ENCODE measurements at regions not wholly inside any gene's neighbourhood (a gene's known extent, or its start where the extent isn't known, plus 50 kb on each side); places are given as distances from the start of the nearest gene placed in this dataset.
"Not testable (repeated sequence)": the region's sequence is repeated elsewhere in the genome, so short reads cannot be mapped to it uniquely, and the experiment has no call there.

DNA sequence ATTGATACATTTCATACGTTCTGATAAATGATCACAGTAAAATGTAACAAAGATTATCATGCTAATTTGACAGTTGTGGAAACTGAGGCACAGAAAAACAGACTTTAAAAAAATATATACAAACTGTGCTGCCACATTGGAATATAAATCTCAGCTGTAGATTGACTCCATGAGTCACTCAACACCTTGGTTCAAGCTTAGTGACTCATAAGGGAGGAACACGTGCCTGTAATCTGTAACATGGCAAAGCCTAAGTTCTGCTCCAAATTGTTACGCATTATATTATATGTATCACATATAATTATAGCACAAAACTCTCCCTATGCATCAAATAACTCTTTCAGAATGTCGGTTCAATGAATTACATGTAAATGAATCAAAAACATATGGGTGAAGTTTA lies 1047.5 kb downstream of the GATA3 start:
- no peaks in the 10 kb centered on the region for H3K9me3 ChIP-seq
- DNase-seq (no peak), ATAC-seq (no peak)
- TF ChIP-seq, protein P1, sequence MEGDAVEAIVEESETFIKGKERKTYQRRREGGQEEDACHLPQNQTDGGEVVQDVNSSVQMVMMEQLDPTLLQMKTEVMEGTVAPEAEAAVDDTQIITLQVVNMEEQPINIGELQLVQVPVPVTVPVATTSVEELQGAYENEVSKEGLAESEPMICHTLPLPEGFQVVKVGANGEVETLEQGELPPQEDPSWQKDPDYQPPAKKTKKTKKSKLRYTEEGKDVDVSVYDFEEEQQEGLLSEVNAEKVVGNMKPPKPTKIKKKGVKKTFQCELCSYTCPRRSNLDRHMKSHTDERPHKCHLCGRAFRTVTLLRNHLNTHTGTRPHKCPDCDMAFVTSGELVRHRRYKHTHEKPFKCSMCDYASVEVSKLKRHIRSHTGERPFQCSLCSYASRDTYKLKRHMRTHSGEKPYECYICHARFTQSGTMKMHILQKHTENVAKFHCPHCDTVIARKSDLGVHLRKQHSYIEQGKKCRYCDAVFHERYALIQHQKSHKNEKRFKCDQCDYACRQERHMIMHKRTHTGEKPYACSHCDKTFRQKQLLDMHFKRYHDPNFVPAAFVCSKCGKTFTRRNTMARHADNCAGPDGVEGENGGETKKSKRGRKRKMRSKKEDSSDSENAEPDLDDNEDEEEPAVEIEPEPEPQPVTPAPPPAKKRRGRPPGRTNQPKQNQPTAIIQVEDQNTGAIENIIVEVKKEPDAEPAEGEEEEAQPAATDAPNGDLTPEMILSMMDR (IDR thresholded peaks at IDR 0.05) = no peak
- no peak overlapping the region for H3K4me3 ChIP-seq
- no peaks in the 10 kb centered on the region for H3K4me1 ChIP-seq (ENCODE audit: low read depth)
- H3K36me3 ChIP-seq (ENCODE audit: low read depth) = no peaks in the 10 kb centered on the region
- intact Hi-C loops (cut with DNase I, micrococcal nuclease) = no loop called here

DNA sequence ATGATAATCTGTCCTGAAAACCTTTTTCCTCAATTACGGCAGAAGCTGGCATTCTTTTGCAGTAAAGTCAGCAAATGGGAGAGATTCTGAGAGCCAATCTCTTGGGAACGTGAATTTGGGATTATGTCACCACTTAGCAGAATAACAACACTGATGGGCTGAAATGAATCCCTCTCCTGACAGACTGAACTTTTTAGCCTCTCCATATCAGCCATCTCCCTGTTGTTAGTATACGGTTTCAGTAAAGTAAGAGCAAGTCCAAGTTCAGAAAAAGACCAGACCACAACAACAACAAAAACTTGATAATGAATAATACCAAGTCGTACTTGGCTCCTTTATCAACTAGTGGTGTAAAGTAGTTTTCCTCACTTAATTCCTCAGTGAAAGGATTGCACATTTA lies 1048.8 kb downstream of the GATA3 start:
- intact Hi-C loops (cut with DNase I, micrococcal nuclease) = no loop called here
- TF ChIP-seq, protein P1 (IDR thresholded peaks at IDR 0.05) = no peak
- no peak for DNase-seq
- Histone ChIP-seq H3K4me1 (ENCODE audit: low read depth) (no peaks in the 10 kb centered on the region), H3K9me3 (no peaks in the 10 kb centered on the region), H3K4me3 (no peak overlapping the region), H3K36me3 (ENCODE audit: low read depth) (no peaks in the 10 kb centered on the region)
- ATAC-seq = no peak

DNA sequence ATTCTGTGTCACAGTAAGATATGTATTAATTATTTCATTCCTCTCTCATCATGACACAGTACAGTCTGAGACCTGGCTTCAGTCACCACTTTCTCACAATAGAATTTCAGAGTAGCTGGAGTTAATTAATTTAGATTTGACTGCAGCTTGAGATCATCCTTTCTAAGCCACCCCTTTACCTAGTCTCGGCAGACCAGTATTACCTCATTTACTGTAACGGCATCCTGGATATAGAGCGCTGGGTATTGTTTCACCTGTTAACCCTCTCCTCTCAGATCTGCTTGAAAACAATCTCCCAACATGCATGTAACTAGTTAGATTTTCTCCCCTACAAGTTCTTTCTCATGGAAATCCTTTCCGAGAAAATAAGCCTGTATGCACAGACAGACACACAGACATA lies 1057.5 kb downstream of the GATA3 start:
- TF ChIP-seq, protein P1 (IDR thresholded peaks at IDR 0.05) = no peak
- no peak for ATAC-seq
- Histone ChIP-seq H3K4me1 (ENCODE audit: low read depth) (no peaks in the 10 kb centered on the region), H3K9me3 (no peaks in the 10 kb centered on the region), H3K4me3 (no peak overlapping the region), H3K36me3 (ENCODE audit: low read depth) (no peaks in the 10 kb centered on the region)
- DNase-seq = no peak
- intact Hi-C loops (cut with DNase I, micrococcal nuclease) = no loop called here

DNA sequence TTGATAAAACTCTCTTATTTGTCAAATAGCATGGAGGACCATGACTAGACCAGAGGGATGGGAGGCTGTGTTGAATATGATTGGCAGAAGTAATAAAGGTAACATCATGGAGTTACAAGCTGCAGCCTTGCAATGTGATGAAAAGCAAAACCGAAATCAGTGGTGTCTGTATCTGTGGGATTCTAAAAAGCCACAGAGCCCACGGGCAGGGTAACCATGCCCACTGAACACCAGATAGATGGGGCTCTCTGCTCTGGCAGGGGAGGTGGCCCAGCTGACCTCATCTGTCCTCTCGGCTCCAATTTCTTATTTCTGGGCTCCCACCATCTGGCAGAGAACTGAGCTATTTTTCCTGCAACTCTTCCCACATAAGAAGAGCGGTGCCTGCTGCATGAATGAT lies 1072.2 kb downstream of the GATA3 start:
- Histone ChIP-seq H3K4me1 (ENCODE audit: low read depth) (no peaks in the 10 kb centered on the region), H3K9me3 (no peaks in the 10 kb centered on the region), H3K36me3 (ENCODE audit: low read depth) (no peaks in the 10 kb centered on the region), H3K4me3 (no peak overlapping the region)
- no peak for DNase-seq
- TF ChIP-seq, protein P1 (IDR thresholded peaks at IDR 0.05) = no peak
- intact Hi-C loops (cut with DNase I, micrococcal nuclease) = no loop called here
- ATAC-seq = no peak

DNA sequence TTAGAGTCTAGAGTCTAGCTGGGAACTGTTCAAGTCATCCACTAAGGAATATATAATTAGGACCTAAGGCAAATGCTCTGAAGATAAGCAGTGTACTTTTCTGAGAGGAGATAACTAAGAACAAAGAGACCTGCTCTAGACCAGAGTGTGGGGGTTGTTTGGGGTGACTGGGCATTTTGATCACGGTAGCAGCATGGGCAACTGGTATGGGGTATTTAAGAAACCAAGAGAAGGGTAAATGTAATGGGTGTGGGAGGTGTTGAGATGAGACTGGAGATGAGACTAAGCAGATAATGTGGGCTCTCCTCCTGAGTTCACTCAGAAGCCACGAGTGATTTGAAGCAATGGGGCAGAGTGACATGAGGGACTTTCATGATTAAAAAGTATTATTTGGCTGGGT lies 1082.9 kb downstream of the GATA3 start:
- DNase-seq (no peak), ATAC-seq (no peak)
- Histone ChIP-seq H3K4me3 (no peak overlapping the region), H3K4me1 (ENCODE audit: low read depth) (no peaks in the 10 kb centered on the region), H3K36me3 (ENCODE audit: low read depth) (no peaks in the 10 kb centered on the region), H3K9me3 (no peaks in the 10 kb centered on the region)
- intact Hi-C loops (cut with DNase I, micrococcal nuclease) = no loop called here
- TF ChIP-seq, protein P1 (IDR thresholded peaks at IDR 0.05) = no peak

DNA sequence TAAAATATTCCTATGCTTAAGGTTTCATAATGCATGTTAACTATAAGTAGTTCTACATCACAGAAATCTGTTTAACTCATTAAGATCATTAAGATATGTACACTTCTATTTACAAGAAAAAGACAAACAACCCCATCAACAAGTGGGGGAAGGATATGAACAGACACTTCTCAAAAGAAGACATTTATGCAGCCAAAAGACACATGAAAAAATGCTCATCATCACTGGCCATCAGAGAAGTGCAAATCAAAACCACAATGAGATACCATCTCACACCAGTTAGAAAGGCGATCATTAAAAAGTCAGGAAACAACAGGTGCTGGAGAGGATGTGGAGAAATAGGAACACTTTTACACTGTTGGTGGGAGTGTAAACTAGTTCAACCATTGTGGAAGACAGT lies 1084.3 kb downstream of the GATA3 start:
- H3K9me3 ChIP-seq; H3K4me1 ChIP-seq (ENCODE audit: low read depth); DNase-seq; intact Hi-C loops (cut with DNase I, micrococcal nuclease); ATAC-seq; H3K4me3 ChIP-seq; H3K36me3 ChIP-seq (ENCODE audit: low read depth): not testable (repeated sequence)

Data from mucosa of descending colon (tissue), 3 donors.